Upper lobe of right lung (tissue), 1 donor: ENCODE measurements at regions not wholly inside any gene's neighbourhood (a gene's known extent, or its start where the extent isn't known, plus 50 kb on each side); places are given as distances from the start of the nearest gene placed in this dataset.

ENCODE experiments used
- ATAC-seq: fragments of 200-7000 bp; cut with Tn5 transposase; one replicate; pipeline ENCODE4 v1.9.1; 2020; ENCODE audit warnings: mild to moderate bottlenecking, moderate library complexity
- DNase-seq: peaks from one replicate; pipeline ENCODE4 v3.0.0-alpha.2; 2020
- H3K27ac ChIP-seq: fragments of 200-600 bp; one replicate; pipeline ENCODE4 v1.8.0; 2022
- H3K27me3 ChIP-seq: fragments of 200-600 bp; one replicate; pipeline ENCODE4 v1.8.0; 2022; ENCODE audit warnings: mild to moderate bottlenecking
- H3K36me3 ChIP-seq: fragments of 200-600 bp; one replicate; pipeline ENCODE4 v1.8.0; 2022
- H3K4me1 ChIP-seq: fragments of 200-600 bp; one replicate; pipeline ENCODE4 v1.8.0; 2022
- H3K4me3 ChIP-seq: fragments of 200-600 bp; one replicate; pipeline ENCODE4 v1.8.0; 2022; ENCODE audit warnings: mild to moderate bottlenecking
- H3K9me3 ChIP-seq: fragments of 200-600 bp; one replicate; pipeline ENCODE4 v1.8.0; 2022
- intact Hi-C: fragments of 100-400 bp; cut with DNase I; formaldehyde crosslinking; loops from one replicate; pipeline ENCODE4 v1.11.0; 2022
- TF ChIP-seq, protein P1 (sequence below): fragments of 200-600 bp; IDR thresholded peaks from one replicate; pipeline ENCODE4 v1.8.0; 2022; ENCODE audit warnings: antibody characterized with exemption
- donor health status: DM: no; HTN: yes; CAD: no; lungs with severe emphysema.

DNA sequence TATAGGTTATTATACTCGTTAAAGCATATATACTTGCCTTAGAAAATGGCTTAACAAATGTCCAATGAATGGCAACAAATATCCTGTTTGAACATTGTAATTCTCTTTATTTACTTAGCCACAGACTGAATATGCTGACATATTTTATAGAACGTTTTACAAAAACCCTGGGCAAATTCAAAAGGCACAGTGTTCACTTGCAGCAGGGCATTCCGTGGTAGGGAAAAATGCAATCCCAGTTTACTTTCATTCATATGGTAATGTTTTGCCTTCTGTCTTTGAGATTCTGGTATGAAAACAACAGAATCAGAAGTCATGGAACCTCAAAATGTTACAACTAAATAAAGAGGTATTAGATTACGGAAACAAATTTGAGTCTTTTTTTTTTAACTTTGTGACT is 56.2 kb upstream of the MYCBP2 start:
- no peak for ATAC-seq
- no peak overlapping the region for H3K4me3 ChIP-seq
- intact Hi-C loops = no loop called here
- no peaks in the 10 kb centered on the region for H3K36me3 ChIP-seq
- H3K9me3 ChIP-seq = no peaks in the 10 kb centered on the region
- no peak overlapping the region for H3K27ac ChIP-seq
- no peaks in the 10 kb centered on the region for H3K27me3 ChIP-seq
- TF ChIP-seq, protein P1, sequence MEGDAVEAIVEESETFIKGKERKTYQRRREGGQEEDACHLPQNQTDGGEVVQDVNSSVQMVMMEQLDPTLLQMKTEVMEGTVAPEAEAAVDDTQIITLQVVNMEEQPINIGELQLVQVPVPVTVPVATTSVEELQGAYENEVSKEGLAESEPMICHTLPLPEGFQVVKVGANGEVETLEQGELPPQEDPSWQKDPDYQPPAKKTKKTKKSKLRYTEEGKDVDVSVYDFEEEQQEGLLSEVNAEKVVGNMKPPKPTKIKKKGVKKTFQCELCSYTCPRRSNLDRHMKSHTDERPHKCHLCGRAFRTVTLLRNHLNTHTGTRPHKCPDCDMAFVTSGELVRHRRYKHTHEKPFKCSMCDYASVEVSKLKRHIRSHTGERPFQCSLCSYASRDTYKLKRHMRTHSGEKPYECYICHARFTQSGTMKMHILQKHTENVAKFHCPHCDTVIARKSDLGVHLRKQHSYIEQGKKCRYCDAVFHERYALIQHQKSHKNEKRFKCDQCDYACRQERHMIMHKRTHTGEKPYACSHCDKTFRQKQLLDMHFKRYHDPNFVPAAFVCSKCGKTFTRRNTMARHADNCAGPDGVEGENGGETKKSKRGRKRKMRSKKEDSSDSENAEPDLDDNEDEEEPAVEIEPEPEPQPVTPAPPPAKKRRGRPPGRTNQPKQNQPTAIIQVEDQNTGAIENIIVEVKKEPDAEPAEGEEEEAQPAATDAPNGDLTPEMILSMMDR = no peak
- DNase-seq = no peak
- H3K4me1 ChIP-seq = no peaks in the 10 kb centered on the region

- TF ChIP-seq, protein P1 = no peak
- Histone ChIP-seq H3K36me3 (no peaks in the 10 kb centered on the region), H3K27ac (no peak overlapping the region), H3K4me1 (no peaks in the 10 kb centered on the region), H3K9me3 (no peaks in the 10 kb centered on the region), H3K4me3 (no peak overlapping the region), H3K27me3 (no peaks in the 10 kb centered on the region)
- no peak for DNase-seq
- ATAC-seq = no peak
- intact Hi-C loops = no loop called here
Measured at GRCh38 chr13:77381059-77381458, 54.2 kb upstream of the MYCBP2 start.

DNA sequence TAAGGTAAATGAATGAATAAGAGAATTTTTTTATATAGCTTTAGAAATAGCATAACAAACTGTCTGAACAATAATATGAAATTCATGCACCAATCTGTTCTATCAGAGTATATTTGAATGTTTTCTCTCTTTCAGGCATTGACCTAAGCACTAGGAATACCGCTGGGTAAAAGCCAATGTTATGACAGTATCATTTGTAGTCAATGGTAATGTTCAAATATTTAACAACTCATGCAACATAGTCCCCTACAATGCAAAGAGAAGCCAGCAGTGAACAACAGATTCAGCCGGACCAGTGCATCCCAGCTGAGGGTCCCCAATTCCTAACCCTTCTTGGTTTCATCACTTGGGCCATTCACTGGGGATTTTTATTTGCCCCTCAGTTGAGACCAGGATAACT is 52.6 kb upstream of the MYCBP2 start:
- intact Hi-C loops = no loop called here
- Histone ChIP-seq H3K4me1 (no peaks in the 10 kb centered on the region), H3K9me3 (no peaks in the 10 kb centered on the region), H3K4me3 (no peak overlapping the region), H3K27ac (no peak overlapping the region), H3K36me3 (no peaks in the 10 kb centered on the region), H3K27me3 (no peaks in the 10 kb centered on the region)
- TF ChIP-seq, protein P1 = no peak
- DNase-seq (no peak), ATAC-seq (no peak)

GRCh38 chr13:77378662-77379061 is 51.8 kb upstream of the MYCBP2 start:
- H3K27me3 ChIP-seq = no peaks in the 10 kb centered on the region
- TF ChIP-seq, protein P1 = no peak
- intact Hi-C loops = no loop called here
- no peak overlapping the region for H3K4me3 ChIP-seq
- H3K36me3 ChIP-seq = no peaks in the 10 kb centered on the region
- no peak overlapping the region for H3K27ac ChIP-seq
- H3K9me3 ChIP-seq = no peaks in the 10 kb centered on the region
- no peak for DNase-seq
- no peak for ATAC-seq
- H3K4me1 ChIP-seq = no peaks in the 10 kb centered on the region

DNA sequence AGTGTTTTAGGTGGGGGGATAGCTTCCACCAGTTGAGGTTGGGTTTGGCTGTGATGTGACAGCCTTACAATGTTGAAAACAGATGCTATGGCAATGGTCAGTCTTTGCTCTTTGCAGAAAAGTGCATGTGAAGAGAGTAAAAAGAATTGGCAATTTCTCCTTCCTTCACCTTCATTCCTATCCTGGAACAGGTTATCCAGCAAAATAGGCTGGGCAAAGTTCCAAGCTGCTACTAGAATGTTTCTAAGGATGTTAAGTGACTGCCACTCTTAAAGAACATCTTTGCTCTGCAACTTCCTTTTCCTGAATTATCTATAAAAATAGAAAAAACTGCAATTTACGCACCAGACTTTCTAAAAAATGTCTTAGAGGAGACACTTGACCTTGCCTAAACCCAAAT is 50.1 kb upstream of the MYCBP2 start:
- ATAC-seq (no peak), DNase-seq (no peak)
- Histone ChIP-seq H3K9me3 (no peaks in the 10 kb centered on the region), H3K36me3 (no peaks in the 10 kb centered on the region), H3K4me1 (no peaks in the 10 kb centered on the region), H3K27ac (no peak overlapping the region), H3K27me3 (no peaks in the 10 kb centered on the region), H3K4me3 (no peak overlapping the region)
- intact Hi-C loops = no loop called here
- TF ChIP-seq, protein P1 = no peak
